ENCODE measurements at regions not wholly inside any gene's neighbourhood (a gene's known extent, or its start where the extent isn't known, plus 50 kb on each side); places are given as distances from the start of the nearest gene placed in this dataset.

DNA sequence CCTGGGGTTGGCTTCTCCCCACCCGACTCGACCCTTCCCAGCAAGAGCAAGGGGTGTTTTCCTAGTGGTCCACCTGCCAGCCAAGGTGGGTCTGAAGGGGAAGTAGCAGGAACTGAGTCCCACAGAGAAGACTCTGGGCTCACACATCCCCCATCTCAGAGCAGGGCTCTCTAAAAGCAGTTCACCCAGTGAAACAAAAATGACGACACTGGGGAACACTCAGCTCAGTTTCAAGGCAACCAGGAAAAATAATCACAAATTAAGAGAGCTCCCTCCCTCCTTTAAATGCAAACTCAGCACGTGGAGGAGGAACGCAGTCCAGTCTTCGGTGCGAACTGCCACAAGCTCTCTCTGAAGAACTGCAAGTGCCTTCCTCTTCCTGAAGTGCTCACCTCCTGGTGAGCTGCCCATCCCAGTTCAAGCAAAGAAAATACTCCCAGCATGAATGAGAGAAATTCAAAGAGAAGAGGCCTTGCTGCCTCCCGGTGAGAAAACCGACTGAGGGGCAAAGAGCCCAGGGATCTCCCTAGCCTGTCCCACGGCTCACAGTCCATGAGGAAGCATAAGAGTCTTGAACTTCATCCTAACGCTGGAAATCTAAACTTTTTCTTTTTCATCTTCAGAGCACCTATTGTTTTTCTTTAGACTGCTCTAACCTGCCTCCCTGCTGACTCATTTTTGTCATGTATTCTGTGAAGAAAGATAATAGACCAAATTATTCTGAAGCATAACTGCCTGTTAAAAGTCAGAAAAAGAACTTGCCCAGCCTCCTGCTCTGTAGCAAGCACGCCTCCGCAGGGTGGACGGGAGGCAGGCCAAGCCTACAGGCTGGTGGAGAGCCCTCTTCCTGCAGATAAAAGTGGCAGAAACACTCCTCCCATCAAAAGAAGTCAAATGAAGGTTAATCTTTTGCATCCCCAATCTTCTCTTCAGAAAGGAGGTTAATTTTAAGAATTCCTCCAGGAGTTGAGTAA, 281.4 kb downstream of the HHIPL2 start:
- TF ChIP-seq, protein P1, sequence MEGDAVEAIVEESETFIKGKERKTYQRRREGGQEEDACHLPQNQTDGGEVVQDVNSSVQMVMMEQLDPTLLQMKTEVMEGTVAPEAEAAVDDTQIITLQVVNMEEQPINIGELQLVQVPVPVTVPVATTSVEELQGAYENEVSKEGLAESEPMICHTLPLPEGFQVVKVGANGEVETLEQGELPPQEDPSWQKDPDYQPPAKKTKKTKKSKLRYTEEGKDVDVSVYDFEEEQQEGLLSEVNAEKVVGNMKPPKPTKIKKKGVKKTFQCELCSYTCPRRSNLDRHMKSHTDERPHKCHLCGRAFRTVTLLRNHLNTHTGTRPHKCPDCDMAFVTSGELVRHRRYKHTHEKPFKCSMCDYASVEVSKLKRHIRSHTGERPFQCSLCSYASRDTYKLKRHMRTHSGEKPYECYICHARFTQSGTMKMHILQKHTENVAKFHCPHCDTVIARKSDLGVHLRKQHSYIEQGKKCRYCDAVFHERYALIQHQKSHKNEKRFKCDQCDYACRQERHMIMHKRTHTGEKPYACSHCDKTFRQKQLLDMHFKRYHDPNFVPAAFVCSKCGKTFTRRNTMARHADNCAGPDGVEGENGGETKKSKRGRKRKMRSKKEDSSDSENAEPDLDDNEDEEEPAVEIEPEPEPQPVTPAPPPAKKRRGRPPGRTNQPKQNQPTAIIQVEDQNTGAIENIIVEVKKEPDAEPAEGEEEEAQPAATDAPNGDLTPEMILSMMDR (IDR thresholded peaks at IDR 0.05; ENCODE audit: low read depth, low read length) = no peak
- H3K27ac ChIP-seq = no peak overlapping the region
- no peak for DNase-seq
- H3K36me3 ChIP-seq = no peaks in the 10 kb centered on the region
- no peak overlapping the region for H3K4me3 ChIP-seq (ENCODE audit: low read depth, low read length)
- no peaks in the 10 kb centered on the region for H3K9me3 ChIP-seq (ENCODE audit: severe bottlenecking)
- H3K27me3 ChIP-seq (ENCODE audit: insufficient read depth, low read depth, severe bottlenecking) = no peaks in the 10 kb centered on the region

DNA sequence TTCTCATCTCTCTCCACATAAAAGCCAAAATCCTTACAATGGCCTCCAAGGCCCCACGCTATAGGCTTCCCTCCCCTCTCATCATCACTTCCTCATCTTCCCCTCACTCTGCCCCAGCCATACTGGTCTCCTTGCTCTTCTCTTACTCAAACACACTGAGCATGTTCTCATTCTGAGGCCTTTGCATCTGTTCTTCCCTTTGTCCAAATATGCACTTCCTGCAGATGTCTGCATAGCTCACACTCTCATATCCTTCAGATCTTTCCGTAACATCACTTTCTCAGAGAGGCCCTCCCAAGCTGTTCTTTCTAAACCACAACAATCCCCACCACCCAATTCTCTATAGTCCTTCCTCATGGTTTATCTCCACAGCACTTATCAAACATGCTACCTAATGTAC, 284.1 kb downstream of the HHIPL2 start:
- H3K36me3 ChIP-seq = no peaks in the 10 kb centered on the region
- H3K9me3 ChIP-seq (ENCODE audit: severe bottlenecking) = no peaks in the 10 kb centered on the region
- TF ChIP-seq, protein P1 (IDR thresholded peaks at IDR 0.05; ENCODE audit: low read depth, low read length) = no peak
- DNase-seq = no peak
- H3K27me3 ChIP-seq (ENCODE audit: insufficient read depth, low read depth, severe bottlenecking) = no peaks in the 10 kb centered on the region
- H3K4me3 ChIP-seq (ENCODE audit: low read depth, low read length) = no peak overlapping the region
- no peak overlapping the region for H3K27ac ChIP-seq

DNA sequence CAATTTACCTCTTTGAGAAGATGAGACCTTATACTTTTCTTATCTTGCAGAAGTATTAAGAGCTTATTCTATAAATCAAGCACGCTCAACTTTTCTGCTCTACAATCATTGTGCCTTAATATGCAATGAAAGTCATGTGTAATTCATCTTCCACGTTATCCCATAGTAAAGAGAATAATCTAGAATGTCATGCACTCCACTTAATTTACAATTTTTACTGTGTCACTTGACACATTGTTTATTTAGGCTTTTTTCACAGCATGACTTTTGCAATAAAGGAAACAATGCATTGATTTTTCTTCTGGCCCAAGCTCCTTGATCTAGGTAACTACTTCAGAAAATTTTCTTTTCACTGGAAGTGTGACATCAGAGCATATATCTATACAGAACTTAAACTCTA, 290.9 kb downstream of the HHIPL2 start:
- TF ChIP-seq, protein P1 (IDR thresholded peaks at IDR 0.05; ENCODE audit: low read depth, low read length) = no peak
- Histone ChIP-seq H3K27me3 (ENCODE audit: insufficient read depth, low read depth, severe bottlenecking) (no peaks in the 10 kb centered on the region), H3K4me3 (ENCODE audit: low read depth, low read length) (no peak overlapping the region), H3K36me3 (no peaks in the 10 kb centered on the region), H3K9me3 (ENCODE audit: severe bottlenecking) (no peaks in the 10 kb centered on the region), H3K27ac (no peak overlapping the region)
- DNase-seq = no peak

DNA sequence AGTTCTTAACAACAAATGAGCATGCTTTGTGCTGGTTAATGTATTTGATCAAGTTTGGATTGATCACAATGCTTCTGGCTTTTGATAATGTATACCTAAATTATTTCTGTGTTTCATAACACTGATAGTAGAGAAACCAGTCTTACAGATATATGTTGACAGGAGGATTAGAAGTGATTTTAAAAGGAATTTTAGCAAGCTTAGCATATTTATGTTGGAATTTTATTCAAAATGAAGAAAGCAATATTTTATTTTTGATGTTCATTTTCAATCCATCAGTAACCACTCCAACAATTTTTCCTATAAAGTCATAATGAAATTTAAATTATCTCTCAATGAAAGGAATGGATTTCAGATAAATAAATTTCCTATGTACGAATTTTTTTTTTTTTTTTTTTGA, 291.8 kb downstream of the HHIPL2 start:
- Histone ChIP-seq H3K27me3 (ENCODE audit: insufficient read depth, low read depth, severe bottlenecking) (no peaks in the 10 kb centered on the region), H3K36me3 (no peaks in the 10 kb centered on the region), H3K9me3 (ENCODE audit: severe bottlenecking) (no peaks in the 10 kb centered on the region), H3K27ac (no peak overlapping the region), H3K4me3 (ENCODE audit: low read depth, low read length) (no peak overlapping the region)
- TF ChIP-seq, protein P1 (IDR thresholded peaks at IDR 0.05; ENCODE audit: low read depth, low read length) = no peak
- DNase-seq = no peak

DNA sequence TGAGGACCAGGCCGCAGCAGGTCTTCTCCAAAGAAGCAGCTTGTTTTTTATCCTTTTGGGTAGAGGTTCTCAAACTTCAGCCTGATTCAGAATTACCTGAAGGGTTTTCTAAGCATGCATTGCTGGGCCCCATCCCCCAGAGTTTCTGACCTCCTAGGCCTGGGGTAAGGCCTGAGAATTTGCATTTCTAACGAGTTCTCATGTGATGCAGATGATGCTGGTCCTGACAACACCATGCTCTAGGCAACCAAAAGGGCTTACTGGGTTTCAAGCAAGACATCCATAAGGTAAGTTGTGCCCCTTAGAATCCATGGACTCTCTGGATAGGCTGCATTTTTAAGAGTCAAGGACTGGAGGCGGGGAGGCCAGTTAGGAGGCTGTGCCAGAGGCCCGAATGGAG, 295.1 kb downstream of the HHIPL2 start:
- no peak overlapping the region for H3K4me3 ChIP-seq (ENCODE audit: low read depth, low read length)
- no peak for DNase-seq
- no peaks in the 10 kb centered on the region for H3K27me3 ChIP-seq (ENCODE audit: insufficient read depth, low read depth, severe bottlenecking)
- TF ChIP-seq, protein P1 (IDR thresholded peaks at IDR 0.05; ENCODE audit: low read depth, low read length) = no peak
- H3K27ac ChIP-seq = no peak overlapping the region
- no peaks in the 10 kb centered on the region for H3K9me3 ChIP-seq (ENCODE audit: severe bottlenecking)
- H3K36me3 ChIP-seq = no peaks in the 10 kb centered on the region
